Choroid plexus epithelial cell (primary cell): ENCODE measurements at regions not wholly inside any gene's neighbourhood (a gene's known extent, or its start where the extent isn't known, plus 50 kb on each side); places are given as distances from the start of the nearest gene placed in this dataset.

Experiments used
- DNase-seq: peaks from one replicate; pipeline ENCODE4 v3.0.0-alpha.2; 2010; ENCODE audit warnings: low read depth
- H3K4me3 ChIP-seq: 2 replicates; pipeline ENCODE4 v1.5.1; 2011; ENCODE audit warnings: low read depth, mild to moderate bottlenecking, control low read depth, low read length, moderate library complexity
- TF ChIP-seq, protein P1 (sequence below): conservative IDR thresholded peaks from 2 replicates; pipeline ENCODE4 v1.5.1; 2011; ENCODE audit warnings: low read depth, mild to moderate bottlenecking, control low read depth, inconsistent platforms, low read length, moderate library complexity

DNA sequence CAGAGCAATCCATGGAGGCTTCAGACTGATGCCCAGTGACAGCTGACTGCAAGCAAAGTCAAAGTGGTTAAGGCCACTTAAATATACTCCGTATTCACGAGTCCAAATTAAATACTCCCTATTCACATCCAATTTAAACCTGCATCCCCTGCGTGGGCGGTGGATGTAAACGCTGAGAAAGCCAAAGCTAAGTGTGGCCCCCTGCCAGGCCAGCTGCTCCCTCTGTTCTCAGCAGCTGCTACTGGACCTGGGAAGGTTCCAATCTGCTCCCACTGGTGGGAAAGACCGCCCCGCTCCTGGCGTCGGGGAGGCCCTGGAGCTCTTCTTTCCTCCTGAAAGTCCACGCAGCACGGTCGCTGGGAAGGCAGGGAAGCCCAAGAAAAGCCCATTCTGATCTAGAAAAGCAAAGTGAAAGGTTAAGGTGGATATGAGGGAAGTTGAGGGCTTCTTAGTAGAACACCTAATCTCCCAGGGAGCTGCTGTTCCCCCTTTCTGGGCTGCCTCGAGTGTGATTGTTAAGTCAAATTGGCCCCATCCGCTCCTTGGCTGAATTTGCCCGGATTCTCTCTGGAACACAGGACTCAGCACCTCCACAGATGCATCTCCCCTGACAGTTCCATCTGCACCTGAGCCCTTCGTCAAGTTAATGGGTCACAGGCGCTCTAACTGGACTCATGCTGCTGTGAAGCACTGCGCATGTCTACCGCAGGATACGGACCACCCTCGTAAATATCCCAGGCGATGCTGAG is 205.5 kb downstream of the USP12 start:
- DNase-seq: peak; percentile 70
- TF ChIP-seq, protein P1, sequence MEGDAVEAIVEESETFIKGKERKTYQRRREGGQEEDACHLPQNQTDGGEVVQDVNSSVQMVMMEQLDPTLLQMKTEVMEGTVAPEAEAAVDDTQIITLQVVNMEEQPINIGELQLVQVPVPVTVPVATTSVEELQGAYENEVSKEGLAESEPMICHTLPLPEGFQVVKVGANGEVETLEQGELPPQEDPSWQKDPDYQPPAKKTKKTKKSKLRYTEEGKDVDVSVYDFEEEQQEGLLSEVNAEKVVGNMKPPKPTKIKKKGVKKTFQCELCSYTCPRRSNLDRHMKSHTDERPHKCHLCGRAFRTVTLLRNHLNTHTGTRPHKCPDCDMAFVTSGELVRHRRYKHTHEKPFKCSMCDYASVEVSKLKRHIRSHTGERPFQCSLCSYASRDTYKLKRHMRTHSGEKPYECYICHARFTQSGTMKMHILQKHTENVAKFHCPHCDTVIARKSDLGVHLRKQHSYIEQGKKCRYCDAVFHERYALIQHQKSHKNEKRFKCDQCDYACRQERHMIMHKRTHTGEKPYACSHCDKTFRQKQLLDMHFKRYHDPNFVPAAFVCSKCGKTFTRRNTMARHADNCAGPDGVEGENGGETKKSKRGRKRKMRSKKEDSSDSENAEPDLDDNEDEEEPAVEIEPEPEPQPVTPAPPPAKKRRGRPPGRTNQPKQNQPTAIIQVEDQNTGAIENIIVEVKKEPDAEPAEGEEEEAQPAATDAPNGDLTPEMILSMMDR: no peak
- no peak overlapping the region for H3K4me3 ChIP-seq

DNA sequence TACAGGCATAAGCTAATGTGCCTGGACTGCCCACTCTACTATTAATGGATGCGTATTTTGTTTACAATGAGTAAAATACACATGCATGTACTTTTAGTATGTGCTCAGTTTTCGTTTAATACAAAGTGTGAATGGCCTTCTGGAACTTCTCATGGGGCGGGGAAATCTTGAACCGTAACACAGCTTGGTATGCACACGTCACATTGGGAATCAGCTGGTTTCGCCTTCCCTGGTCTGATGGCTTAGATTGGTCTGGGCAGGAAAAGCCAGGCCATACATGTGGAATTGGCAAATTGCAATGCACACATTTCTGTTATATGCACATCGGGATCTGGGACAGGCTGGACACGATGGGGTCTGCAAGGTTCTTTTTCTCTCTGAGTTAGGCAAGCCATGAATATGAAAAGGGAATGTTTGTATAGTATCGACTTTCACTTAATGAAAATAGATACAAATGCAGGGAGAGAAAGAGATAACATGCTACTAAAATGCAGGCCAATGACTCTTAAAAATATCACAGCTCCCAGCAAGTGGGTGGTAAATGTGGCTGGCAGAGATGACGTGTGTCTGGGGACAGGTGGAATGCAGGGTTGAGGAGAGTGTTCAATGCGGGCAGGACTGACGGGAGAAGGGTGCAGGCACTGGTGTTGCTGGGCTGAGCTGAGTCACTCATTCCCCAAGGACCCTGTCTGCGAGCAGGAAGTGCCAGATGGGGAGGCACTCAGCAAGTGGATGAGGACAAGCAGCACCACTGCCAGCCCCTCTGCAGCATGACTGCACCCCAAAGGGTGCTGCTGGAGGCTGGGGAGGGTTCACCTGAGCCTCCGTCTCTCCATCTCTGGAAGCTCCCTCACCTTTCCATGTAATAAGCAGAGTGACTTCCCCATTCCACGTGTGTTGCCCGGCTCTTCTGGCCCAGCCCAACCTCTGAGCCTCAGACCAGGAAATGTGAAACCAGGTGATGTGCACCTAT is 204.0 kb upstream of the GPR12 start:
- DNase-seq: peak; percentile 30
- TF ChIP-seq, protein P1: no peak
- no peak overlapping the region for H3K4me3 ChIP-seq

DNA sequence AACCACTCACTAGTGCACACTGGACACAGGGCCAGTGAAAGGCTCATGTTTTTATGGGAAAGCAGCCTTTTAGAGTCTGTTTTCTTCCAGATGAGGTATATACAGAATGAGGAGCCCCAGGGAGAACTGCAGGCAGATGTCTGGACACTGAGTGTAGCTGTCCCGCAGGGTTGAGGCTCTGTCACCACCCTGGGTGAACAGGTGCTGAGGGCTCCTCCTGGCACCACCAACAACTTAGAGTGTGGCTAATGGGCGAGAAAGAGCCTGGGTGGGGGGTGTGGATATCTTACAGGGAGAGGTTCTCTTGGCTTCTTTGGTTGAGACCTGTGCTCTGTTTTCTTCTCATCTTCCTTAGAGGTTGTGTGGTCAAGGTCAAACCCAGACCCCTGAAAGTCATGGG is 202.1 kb upstream of the GPR12 start:
- no peak for DNase-seq
- TF ChIP-seq, protein P1: no peak
- no peak overlapping the region for H3K4me3 ChIP-seq

DNA sequence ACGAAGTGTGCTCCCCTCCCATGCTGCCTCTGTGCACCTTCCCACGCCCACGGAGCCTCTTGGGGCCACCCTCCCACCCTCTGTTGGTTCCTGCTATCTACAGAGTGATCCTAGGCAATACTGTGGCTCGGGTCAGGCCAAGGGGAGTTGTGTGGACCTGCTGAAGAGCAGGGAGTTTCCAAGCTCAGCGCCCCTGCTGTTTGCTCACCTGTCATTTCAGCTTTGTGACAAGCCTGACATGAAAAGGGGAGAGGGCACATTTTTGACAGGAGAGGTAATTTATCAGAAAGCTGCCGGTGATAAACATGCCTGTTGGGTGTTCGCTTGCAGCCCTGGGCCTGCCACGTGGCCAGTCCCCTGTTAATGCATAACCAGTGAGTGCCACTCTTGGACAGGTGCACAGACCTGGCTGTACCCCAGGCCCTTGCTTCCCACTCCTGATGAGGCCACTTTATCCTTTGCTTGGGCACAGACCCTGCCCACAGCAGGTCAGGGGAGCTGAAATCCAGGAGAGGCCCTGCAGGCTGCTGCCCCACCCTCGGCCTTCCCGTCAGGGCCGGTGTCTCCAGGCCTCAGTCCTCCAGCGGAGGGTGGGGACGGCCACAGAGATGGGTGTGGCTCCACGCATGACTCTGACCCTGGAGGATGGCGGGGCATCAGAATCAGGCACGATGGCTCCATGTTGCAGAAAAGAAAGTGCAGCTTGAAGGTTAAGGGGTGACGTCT is 201.5 kb upstream of the GPR12 start:
- TF ChIP-seq, protein P1: no peak
- no peak overlapping the region for H3K4me3 ChIP-seq
- no peak for DNase-seq

DNA sequence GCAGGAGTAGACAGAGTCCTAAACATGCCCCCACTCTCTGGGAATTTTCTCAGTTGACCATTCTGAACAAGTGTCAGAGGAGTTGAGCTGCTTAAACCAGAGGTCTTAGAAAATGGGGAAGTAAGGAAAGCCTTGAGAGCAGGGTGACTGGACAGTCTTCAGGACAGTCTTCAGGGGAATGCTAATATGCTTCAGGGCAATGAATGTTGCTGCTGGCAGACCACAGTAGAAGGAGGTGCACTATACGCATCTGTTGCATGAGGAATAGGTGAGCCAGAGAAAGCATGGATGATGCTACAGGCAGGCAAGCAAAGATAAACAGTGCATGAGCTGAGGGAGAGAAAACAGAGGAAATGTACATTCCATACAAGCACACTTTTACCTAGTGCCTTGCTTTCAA is 196.6 kb upstream of the GPR12 start:
- TF ChIP-seq, protein P1: no peak
- DNase-seq: no peak
- H3K4me3 ChIP-seq: no peak overlapping the region

DNA sequence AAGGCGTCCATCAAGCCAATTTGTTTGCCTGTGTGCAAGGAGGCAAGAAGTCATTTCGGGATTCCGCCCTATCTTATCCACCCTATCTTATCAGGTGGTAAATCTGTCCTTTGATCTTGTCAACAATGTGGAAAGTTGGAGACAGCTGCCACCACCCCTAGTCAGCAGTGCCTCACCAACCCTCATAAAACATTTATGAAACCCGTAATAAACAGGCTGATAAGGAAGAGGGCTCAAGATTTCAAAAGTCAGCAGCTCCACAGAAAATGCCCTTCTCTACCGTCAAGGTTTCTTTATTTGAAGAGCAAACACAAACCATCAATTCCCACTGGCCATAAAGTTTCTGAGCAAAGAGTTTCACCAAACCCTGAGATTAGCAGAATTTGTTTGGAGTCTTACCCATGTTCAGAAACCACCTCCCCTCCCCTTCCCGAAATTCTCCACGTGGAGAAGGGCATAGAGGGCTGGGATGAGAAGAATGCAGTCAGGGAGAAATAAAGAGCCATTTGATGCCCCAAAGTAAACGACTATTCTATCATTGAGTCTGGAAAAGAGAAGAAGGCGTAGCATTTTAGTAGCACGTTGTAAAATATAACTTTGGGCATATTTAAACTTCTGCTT is 196.0 kb upstream of the GPR12 start:
- TF ChIP-seq, protein P1: no peak
- no peak overlapping the region for H3K4me3 ChIP-seq
- DNase-seq: no peak
